OCI-LY3 (cell line): ENCODE measurements at regions not wholly inside any gene's neighbourhood (a gene's known extent, or its start where the extent isn't known, plus 50 kb on each side); places are given as distances from the start of the nearest gene placed in this dataset.

Source experiments
- CTCF ChIP-seq: fragments of 200-600, 300-600 bp; sonication (generic); IDR thresholded peaks from 2 replicates; pipeline ENCODE4 v1.5.1; 2014; ENCODE audit warnings: antibody characterized with exemption, low read length, low read depth
- EZH2phosphoT487 ChIP-seq: fragments of 200-600 bp; shearing (Covaris generic); IDR thresholded peaks from 2 replicates; pipeline ENCODE4 v1.6.1; 2018; ENCODE audit warnings: antibody characterized with exemption, mixed run types, low read depth

GRCh38 chr6:48568856-48569255 is 457.9 kb upstream of the PTCHD4 start:
- TF ChIP-seq CTCF (no peak), EZH2phosphoT487 (no peak)
